Activated CD8-positive, alpha-beta memory T cell treated with anti-CD3 and anti-CD28 coated beads, Interleukin-2, amount 50 U/mL, for 48 hours (primary cell): ENCODE measurements at regions not wholly inside any gene's neighbourhood (a gene's known extent, or its start where the extent isn't known, plus 50 kb on each side); places are given as distances from the start of the nearest gene placed in this dataset.

ENCODE experiments used
- DNase-seq: peaks from one replicate; pipeline ENCODE4 v3.0.0-alpha.2; 2020

DNA sequence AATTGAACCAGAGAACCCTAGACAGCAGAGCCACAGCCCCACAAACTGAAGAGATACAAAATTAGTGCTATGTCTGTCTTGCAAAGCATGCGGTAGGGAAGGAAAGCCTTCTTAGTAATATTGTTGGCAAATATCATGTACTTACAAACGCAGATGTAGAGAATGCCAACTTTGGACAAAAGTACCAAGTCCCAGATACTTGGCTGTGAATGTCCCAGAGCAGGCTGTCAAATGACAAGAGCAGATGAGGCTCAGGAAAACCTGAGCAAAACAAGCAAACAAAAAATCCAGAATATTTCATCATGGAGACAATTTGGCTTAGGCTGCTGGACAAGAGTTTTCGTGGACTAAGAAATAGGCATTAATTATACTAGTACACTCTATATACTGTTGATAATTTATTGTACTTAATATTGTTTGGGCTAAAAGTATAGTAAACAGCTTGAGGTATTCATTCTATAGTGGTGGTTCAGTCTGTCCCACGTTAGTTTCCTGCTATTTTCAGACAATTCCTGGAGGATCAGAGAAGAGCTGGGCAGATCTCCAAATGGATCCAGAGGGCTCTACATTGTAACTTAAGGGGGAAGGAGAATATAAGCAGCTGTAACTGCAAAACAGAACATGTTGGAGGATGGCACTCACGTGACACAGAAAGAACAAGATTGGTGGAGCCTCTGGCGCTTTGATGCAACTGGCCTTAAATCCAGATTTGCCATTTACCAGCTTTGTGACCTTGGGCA lies 329.8 kb downstream of the ATP23 start:
- DNase-seq: no peak

GRCh38 chr12:58272461-58272860 lies 331.1 kb downstream of the ATP23 start:
- no peak for DNase-seq

DNA sequence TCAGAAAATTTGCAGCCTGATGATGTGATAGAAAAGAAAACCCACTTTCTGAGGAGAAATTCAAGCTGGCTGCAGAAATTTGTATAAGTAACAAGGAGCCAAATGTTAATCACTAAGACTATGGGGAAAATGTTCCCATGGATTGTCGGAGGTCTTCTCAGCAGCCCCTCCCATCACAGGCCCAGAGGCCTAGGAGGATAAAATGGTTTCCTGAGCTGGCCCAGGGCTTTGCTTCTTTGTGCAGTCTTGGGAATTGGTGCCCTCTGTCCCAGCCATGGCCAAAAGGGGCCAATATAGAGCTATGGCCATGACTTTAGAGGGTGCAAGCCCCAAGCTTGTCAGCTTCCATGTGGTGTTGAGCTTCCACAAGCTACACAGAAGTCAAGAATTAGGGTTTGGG lies 335.9 kb downstream of the ATP23 start:
- DNase-seq: no peak

- no peak for DNase-seq
These were observed 342.2 kb downstream of the ATP23 start for GRCh38 chr12:58283553-58283952.

DNA sequence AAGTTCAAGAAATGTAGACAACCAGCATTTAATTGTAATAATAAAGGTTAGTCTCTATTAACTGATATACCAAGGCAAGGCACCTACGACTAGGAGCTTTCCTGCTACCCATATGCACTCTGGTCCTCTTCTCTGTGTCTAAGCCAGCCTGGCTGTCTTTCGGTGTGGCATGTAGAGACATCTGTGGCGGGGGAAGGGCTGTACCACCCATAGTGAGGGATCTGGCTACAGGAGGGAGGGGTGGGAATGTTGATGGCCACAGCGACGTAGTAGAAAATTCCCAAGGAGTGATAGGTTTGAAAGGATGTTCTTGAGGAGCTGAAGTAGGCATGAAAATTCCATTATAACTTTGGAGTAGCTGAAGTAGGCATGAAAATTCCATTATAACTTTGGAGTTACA lies 344.2 kb downstream of the ATP23 start:
- no peak for DNase-seq

- DNase-seq: no peak
These were observed 345.0 kb downstream of the ATP23 start for GRCh38 chr12:58286353-58286752.

GRCh38 chr12:58288190-58288589 lies 346.8 kb downstream of the ATP23 start:
- DNase-seq: no peak

- DNase-seq: no peak
These were observed 349.7 kb downstream of the ATP23 start for GRCh38 chr12:58291106-58291505.

DNA sequence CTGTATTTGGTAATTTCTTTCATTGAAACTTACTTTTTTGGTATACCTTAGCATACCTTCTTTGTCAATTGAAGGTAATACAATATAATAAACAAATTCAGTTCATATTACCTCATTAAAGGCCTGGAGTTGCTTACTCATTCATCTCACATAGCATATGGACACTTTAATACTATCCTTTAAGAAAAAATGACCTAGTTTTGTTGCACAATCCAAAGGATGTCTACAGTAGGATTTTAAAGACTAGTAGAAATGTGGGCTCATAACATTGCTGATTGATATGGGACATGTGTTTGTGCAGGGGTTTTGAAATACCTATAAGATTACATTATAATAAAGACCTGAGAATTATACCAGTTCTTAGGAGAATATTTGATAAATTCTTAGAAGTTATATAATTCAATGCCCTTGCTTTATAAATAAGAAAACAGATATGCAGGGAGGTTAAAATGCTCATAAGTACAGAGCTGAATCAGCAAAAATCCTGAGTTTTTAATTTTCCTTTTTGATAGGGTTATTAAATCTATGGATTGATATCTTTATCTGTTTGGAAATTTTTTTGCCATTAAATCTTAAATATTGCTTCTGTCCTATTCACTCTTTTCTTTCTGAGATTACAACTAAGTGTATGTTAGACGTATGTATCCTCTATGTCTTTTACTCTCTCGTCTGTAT lies 352.1 kb downstream of the ATP23 start:
- DNase-seq: no peak

DNA sequence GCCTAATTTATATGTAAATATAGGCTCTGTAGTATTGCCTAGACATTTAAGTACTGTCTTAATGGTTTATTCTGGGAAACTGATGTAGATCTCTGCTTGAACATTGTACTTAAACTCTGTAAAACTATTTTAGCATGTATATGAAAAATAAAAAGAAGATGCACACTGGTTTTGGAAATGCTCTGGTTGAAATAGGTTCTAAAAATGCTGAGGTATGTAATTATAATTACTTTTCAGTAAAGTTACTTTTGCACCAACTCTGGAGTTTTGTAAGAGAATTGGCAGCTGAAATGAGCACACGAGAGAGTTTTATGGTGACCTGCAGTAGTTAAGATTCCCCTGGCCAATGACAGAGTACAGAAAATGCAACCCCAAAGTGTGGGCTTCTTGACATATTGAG lies 353.9 kb downstream of the ATP23 start:
- no peak for DNase-seq

DNA sequence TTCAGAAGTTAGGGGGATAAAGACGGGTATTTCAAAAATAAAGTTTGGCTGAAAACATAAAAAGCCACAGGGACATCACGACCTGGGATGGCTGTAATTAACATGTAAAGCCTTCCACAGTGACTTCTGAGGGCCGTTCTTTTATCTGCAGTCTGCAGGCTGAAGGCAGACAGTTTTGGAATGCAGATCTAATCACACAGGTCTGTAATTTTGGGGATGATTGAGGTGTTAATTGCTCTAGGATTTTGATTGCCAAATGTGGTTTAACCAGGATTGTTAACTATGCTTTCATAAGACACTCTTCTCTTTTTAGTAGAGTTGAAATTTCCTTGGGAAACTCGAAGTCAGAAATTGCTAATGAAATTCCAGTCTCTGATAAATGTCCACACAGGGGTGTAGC lies 355.5 kb downstream of the ATP23 start:
- DNase-seq: no peak

DNA sequence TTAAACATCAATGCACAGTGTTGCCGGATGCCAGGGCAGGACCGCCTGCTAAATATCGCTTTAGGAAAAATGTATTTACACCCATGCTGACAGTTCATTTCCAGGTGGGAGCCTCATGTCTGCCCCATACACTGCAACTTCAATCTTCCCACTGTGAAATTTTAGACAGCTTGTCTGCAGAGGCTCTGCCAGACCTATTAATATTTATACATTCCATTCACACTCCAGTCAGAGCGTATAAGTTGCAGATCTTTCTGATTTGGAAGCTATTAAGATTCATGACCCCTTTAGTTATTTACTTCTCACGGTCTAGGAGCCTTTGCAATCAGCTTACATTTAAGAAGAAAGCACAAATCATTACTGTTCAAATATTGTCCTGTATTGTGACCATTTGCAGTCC lies 357.4 kb downstream of the ATP23 start:
- DNase-seq: no peak

- DNase-seq: no peak
These were observed 358.0 kb downstream of the ATP23 start for GRCh38 chr12:58299371-58299770.

GRCh38 chr12:58301038-58301729 lies 359.8 kb downstream of the ATP23 start:
- no peak for DNase-seq

- DNase-seq: no peak
These were observed 360.4 kb downstream of the ATP23 start for GRCh38 chr12:58301730-58302122.

DNA sequence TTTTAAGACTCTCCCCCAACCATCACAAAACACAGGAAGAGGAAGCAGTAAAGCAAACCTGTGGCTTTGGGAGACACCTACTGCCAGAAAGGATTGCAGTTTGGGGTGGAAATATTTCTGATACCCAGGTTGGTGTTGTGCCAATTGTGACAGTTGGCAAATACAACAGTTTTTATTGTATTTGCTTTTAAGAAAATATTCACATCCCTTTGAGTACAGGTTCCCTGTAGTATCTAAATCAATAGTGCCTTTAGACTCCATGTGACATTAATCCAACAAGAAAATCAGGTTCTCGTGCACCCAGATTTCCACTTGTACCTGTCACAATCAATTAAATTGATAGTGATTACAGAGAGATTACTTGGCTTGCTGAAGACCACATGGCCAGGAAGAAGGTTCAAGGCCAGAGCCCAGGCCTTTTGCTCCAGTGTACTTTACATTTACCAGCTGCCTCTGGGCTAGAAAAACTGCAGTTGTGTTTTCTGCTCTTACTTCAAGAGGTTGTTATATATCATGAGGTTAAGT lies 361.2 kb downstream of the ATP23 start:
- no peak for DNase-seq

GRCh38 chr12:58306266-58307000 lies 365.1 kb downstream of the ATP23 start:
- no peak for DNase-seq

DNA sequence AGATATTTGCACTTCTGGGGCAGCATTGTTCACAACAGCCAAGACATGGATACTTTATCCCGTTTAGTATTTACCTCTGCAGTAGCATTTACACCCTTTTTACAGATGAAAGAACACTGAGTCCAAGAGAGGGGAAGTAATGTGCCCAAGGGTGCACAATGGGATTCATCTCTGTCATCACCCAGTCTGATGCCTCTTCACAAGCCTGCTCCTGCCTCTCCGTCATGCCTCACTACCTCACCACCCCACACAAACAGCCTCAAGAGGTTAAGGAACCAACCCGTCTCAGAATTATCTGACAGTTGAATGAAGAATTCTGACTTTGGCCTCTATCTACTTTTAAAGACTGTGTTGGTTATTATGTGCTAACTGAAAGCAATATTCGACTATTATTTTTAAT lies 368.4 kb downstream of the ATP23 start:
- no peak for DNase-seq

DNA sequence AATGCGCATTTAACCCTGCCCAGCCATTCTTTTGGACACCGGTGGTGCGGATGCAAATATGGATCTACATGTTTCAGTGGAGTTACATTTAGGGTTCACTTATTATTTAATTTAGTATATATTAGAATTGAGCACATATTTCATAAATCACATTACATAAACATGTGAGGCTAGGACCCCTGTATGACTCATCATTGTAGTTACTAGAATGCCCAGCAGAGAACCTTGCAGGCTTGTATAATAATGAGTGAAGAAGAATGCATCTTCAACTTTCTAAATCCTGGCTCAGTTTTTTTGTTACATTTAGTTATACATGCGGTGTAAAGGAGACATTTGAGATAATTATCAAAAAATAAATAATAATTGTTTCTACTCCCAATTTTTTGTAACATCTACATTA lies 369.0 kb downstream of the ATP23 start:
- DNase-seq: no peak

DNA sequence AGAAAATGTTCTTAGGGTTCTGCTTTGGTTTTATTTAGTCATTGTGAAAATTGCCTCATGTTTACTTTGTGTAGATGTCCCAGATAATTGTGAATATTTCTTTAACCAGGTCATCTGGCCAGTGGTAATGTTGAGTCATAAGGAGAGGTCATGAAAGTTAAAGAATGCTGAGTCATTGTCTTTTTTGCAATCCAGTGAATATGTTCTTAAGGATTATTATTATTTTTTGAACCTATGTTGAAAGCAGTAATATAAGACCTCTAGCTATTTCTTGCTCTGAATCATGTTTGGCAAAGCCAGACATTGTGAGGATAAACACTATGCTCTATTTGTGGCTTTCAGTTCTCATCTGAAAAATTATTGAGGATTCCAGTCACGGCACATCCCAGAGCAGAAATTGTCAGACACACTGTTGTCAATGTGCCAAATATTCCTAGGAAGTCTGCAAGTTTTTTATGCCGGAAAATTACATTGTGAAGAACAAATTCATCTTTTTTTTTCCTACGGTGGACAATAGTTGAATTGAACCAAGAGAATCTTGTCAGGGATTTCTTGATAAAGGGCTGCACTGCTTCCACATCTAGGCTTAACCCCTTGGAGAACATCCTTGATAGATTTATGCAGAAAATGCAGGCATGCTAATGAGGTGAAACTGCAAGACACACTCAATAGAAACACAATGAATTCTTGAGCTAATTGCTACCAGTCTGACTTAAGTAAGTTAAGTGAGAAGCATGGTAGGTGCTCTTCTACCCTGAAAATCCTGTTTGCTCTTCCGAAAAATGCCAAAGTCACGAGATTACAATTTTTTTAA lies 369.6 kb downstream of the ATP23 start:
- DNase-seq: no peak

GRCh38 chr12:58313091-58313855 lies 371.9 kb downstream of the ATP23 start:
- no peak for DNase-seq

DNA sequence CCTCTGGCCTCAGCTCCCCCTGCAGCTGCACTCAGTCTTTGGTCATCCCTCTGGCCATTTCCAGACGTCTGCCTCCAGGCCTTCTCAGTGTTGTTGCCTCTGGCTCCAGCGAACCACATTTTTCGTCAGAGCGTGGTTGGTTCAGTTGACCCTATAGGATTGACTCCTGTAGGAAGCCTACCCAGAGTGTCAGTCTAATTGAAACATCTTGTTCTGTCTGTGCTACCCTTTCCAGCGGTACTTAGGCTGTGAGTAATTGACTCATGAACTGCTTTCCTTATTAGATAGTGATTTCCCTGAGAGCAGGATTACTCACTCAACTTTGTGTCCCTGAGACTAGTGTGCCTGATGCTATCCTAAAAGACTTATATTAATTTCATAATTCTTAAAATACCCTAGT lies 373.2 kb downstream of the ATP23 start:
- DNase-seq: no peak
